Keratinocyte (primary cell): ENCODE measurements at regions not wholly inside any gene's neighbourhood (a gene's known extent, or its start where the extent isn't known, plus 50 kb on each side); places are given as distances from the start of the nearest gene placed in this dataset.

Experiments used
- DNase-seq: peaks from one replicate; pipeline ENCODE4 v3.0.0-alpha.2; 2011; ENCODE audit warnings: low read depth, missing footprints, low spot score
- FAIRE-seq: peaks from 2 replicates; lab custom pipeline; 2011; peaks lifted over from hg19 to GRCh38; lab: Jason Lieb, UNC
- H2AFZ ChIP-seq: 2 replicates; pipeline ENCODE4 v1.6.0; 2012; ENCODE audit warnings: low read length, control low read depth, inconsistent platforms; ENCODE audit not compliant: control insufficient read depth
- H3K27ac ChIP-seq: 2 replicates; pipeline ENCODE4 v1.5.1; 2011; ENCODE audit warnings: low read length; ENCODE audit not compliant: control insufficient read depth, insufficient read depth
- H3K27me3 ChIP-seq: 3 replicates; pipeline ENCODE4 v1.6.0; 2011; ENCODE audit warnings: low read length; ENCODE audit not compliant: control insufficient read depth, insufficient read depth; ENCODE audit errors: extremely low read depth
- H3K36me3 ChIP-seq, 2 experiments: 2 replicates in 1 of 2; 3 replicates in 1 of 2; pipeline ENCODE4 v1.5.1; 2011; ENCODE audit warnings: low read length in 2 of 2, mild to moderate bottlenecking in 1 of 2; ENCODE audit not compliant: control insufficient read depth in 2 of 2, insufficient read depth in 2 of 2; ENCODE audit errors: extremely low read depth in 1 of 2
- H3K4me1 ChIP-seq: 3 replicates; pipeline ENCODE4 v1.5.1; 2011; ENCODE audit warnings: low read length; ENCODE audit not compliant: control insufficient read depth, insufficient read depth; ENCODE audit errors: extremely low read depth
- H3K4me2 ChIP-seq: 3 replicates; pipeline ENCODE4 v1.6.0; 2011; ENCODE audit warnings: low read depth, low read length; ENCODE audit not compliant: control insufficient read depth, insufficient read depth; ENCODE audit errors: extremely low read depth
- H3K4me3 ChIP-seq, 3 experiments: fragments of 200-600 bp in 1 of 3; sonication (generic) in 1 of 3; 2 replicates in 2 of 3; 3 replicates in 1 of 3; pipeline ENCODE4 v1.5.1; 2011 to 2016; ENCODE audit warnings: low read length in 3 of 3, mild to moderate bottlenecking in 3 of 3, control low read depth in 2 of 3, inconsistent platforms in 1 of 3, low read depth in 1 of 3, mixed read lengths in 1 of 3, mixed run types in 1 of 3, moderate library complexity in 1 of 3; ENCODE audit not compliant: control insufficient read depth in 2 of 3, insufficient read depth in 2 of 3; ENCODE audit errors: extremely low read depth in 1 of 3
- H3K79me2 ChIP-seq: 2 replicates; pipeline ENCODE4 v1.6.0; 2012; ENCODE audit warnings: low read length; ENCODE audit not compliant: control insufficient read depth, insufficient read depth
- H3K9ac ChIP-seq: 3 replicates; pipeline ENCODE4 v1.6.0; 2011; ENCODE audit warnings: low read length; ENCODE audit not compliant: control insufficient read depth, insufficient read depth; ENCODE audit errors: extremely low read depth
- H3K9me1 ChIP-seq: 3 replicates; pipeline ENCODE4 v1.6.0; 2011; ENCODE audit warnings: low read length; ENCODE audit not compliant: control insufficient read depth, insufficient read depth; ENCODE audit errors: extremely low read depth
- H3K9me3 ChIP-seq: 2 replicates; pipeline ENCODE4 v1.5.1; 2012; ENCODE audit warnings: low read depth, low read length; ENCODE audit not compliant: control insufficient read depth
- H4K20me1 ChIP-seq: 3 replicates; pipeline ENCODE4 v1.6.0; 2011; ENCODE audit warnings: low read length; ENCODE audit not compliant: control insufficient read depth, insufficient read depth; ENCODE audit errors: extremely low read depth
- CTCF ChIP-seq, 3 experiments: IDR thresholded peaks in 1 of 3; conservative IDR thresholded peaks in 1 of 3; optimal IDR thresholded peaks in 1 of 3; 2 replicates in 2 of 3; 3 replicates in 1 of 3; pipeline versions ENCODE3 to v1.5.1; 2011; ENCODE audit warnings: low read length in 3 of 3, mild to moderate bottlenecking in 3 of 3, moderate library complexity in 2 of 3, control low read depth in 1 of 3, inconsistent platforms in 1 of 3; ENCODE audit not compliant: insufficient read depth in 2 of 3; ENCODE audit errors: extremely low read depth in 1 of 3
- EZH2 ChIP-seq: IDR thresholded peaks from one replicate; pipeline ENCODE4 v1.6.1; 2012; ENCODE audit warnings: inconsistent platforms, mild to moderate bottlenecking, low read length, moderate library complexity
- dilution Hi-C: fragments of 300-500 bp; cut with MboI; formaldehyde crosslinking; loops from one replicate; pipeline ENCODE4 v1.7.0; 2020; ENCODE audit warnings: low sequenced_read_pairs; ENCODE audit not compliant: extremely low pct_ligation_motif_present

- no peak for DNase-seq
- H3K4me1 ChIP-seq = no peaks in the 10 kb centered on the region
- dilution Hi-C loops = no loop called here
- H2AFZ ChIP-seq = no peak overlapping the region
- H3K36me3 ChIP-seq = no peaks in the 10 kb centered on the region
- H3K9me1 ChIP-seq = no peaks in the 10 kb centered on the region
- no peaks in the 10 kb centered on the region for H3K9me3 ChIP-seq
- no peak overlapping the region for H3K27ac ChIP-seq
- H3K79me2 ChIP-seq = no peaks in the 10 kb centered on the region
- TF ChIP-seq CTCF (optimal IDR thresholded peaks at IDR 0.05 in 1 of 3, IDR thresholded peaks at IDR 0.05 in 1 of 3, conservative IDR thresholded peaks at IDR 0.05 in 1 of 3; ENCODE audit: extremely low read depth in 1 of 3, insufficient read depth in 2 of 3, low read length in 3 of 3) = no peak
- TF ChIP-seq EZH2 = no peak
- no peak overlapping the region for H3K4me2 ChIP-seq
- H3K4me3 ChIP-seq = no peak overlapping the region
- H3K27me3 ChIP-seq = no peaks in the 10 kb centered on the region
- H3K9ac ChIP-seq = no peak overlapping the region
- H4K20me1 ChIP-seq = no peaks in the 10 kb centered on the region
- no peak for FAIRE-seq
Measured at GRCh38 chr12:19718401-19718800, 279.1 kb downstream of the AEBP2 start.

- no peak overlapping the region for H3K27ac ChIP-seq
- H3K36me3 ChIP-seq = no peaks in the 10 kb centered on the region
- no peak overlapping the region for H3K4me3 ChIP-seq
- no peaks in the 10 kb centered on the region for H3K79me2 ChIP-seq
- no peak overlapping the region for H3K4me2 ChIP-seq
- no peak overlapping the region for H3K9ac ChIP-seq
- TF ChIP-seq EZH2 = no peak
- no peak for TF ChIP-seq CTCF (optimal IDR thresholded peaks at IDR 0.05 in 1 of 3, IDR thresholded peaks at IDR 0.05 in 1 of 3, conservative IDR thresholded peaks at IDR 0.05 in 1 of 3; ENCODE audit: extremely low read depth in 1 of 3, insufficient read depth in 2 of 3, low read length in 3 of 3)
- dilution Hi-C loops = no loop called here
- H3K4me1 ChIP-seq = no peaks in the 10 kb centered on the region
- no peaks in the 10 kb centered on the region for H3K27me3 ChIP-seq
- FAIRE-seq (no peak), DNase-seq (no peak)
- H3K9me1 ChIP-seq = no peaks in the 10 kb centered on the region
- H2AFZ ChIP-seq = no peak overlapping the region
- H4K20me1 ChIP-seq = no peaks in the 10 kb centered on the region
- no peaks in the 10 kb centered on the region for H3K9me3 ChIP-seq
Measured at GRCh38 chr12:19719672-19720071, 280.4 kb downstream of the AEBP2 start.
